HG03520 (cell line): ENCODE measurements at regions not wholly inside any gene's neighbourhood (a gene's known extent, or its start where the extent isn't known, plus 50 kb on each side); places are given as distances from the start of the nearest gene placed in this dataset.

Source experiments
- ATAC-seq: cut with Tn5 transposase; IDR thresholded peaks from one replicate; pipeline ENCODE4 v1.9.1; 2021; ENCODE audit warnings: mild to moderate bottlenecking, moderate library complexity; ENCODE audit not compliant: unreplicated experiment

GRCh38 chr11:91686700-91687099 is 537.9 kb upstream of the FAT3 start:
- no peak for ATAC-seq

- ATAC-seq: no peak
Observed at GRCh38 chr11:91686281-91686680, 538.3 kb upstream of the FAT3 start.

GRCh38 chr11:91673705-91674104 is 550.9 kb upstream of the FAT3 start:
- no peak for ATAC-seq

GRCh38 chr11:91664521-91664920 is 560.1 kb upstream of the FAT3 start:
- ATAC-seq: no peak

GRCh38 chr11:91660036-91660435 is 564.6 kb upstream of the FAT3 start:
- ATAC-seq: no peak

- no peak for ATAC-seq
Observed at GRCh38 chr11:91654686-91655085, 569.9 kb upstream of the FAT3 start.

GRCh38 chr11:91653079-91653754 is 571.4 kb upstream of the FAT3 start:
- ATAC-seq: no peak

- ATAC-seq: no peak
Observed at GRCh38 chr11:91650802-91651201, 573.8 kb upstream of the FAT3 start.

GRCh38 chr11:91641153-91641552 is 583.5 kb upstream of the FAT3 start:
- no peak for ATAC-seq

GRCh38 chr11:91639359-91639758 is 585.3 kb upstream of the FAT3 start:
- ATAC-seq: no peak

- no peak for ATAC-seq
Observed at GRCh38 chr11:91630916-91631673, 593.5 kb upstream of the FAT3 start.

- ATAC-seq: no peak
Observed at GRCh38 chr11:91625495-91625894, 599.1 kb upstream of the FAT3 start.

- ATAC-seq: no peak
Observed at GRCh38 chr11:91624021-91624420, 600.6 kb upstream of the FAT3 start.

- ATAC-seq: no peak
Observed at GRCh38 chr11:91608677-91609076, 615.9 kb upstream of the FAT3 start.

- ATAC-seq: no peak
Observed at GRCh38 chr11:91596111-91596510, 628.5 kb upstream of the FAT3 start.

- ATAC-seq: no peak
Observed at GRCh38 chr11:91591021-91591420, 633.6 kb upstream of the FAT3 start.

- ATAC-seq: no peak
Observed at GRCh38 chr11:91587131-91587530, 637.5 kb upstream of the FAT3 start.

GRCh38 chr11:91585035-91585801 is 639.4 kb upstream of the FAT3 start:
- no peak for ATAC-seq

- no peak for ATAC-seq
Observed at GRCh38 chr11:91563176-91563575, 661.4 kb upstream of the FAT3 start.

GRCh38 chr11:91560434-91560833 is 664.2 kb upstream of the FAT3 start:
- no peak for ATAC-seq

- ATAC-seq: no peak
Observed at GRCh38 chr11:91538065-91538464, 686.6 kb upstream of the FAT3 start.

- ATAC-seq: no peak
Observed at GRCh38 chr11:91536366-91536765, 688.3 kb upstream of the FAT3 start.
